ENCODE measurements at regions not wholly inside any gene's neighbourhood (a gene's known extent, or its start where the extent isn't known, plus 50 kb on each side); places are given as distances from the start of the nearest gene placed in this dataset.

- TF ChIP-seq POLR2A (IDR thresholded peaks at IDR 0.05; ENCODE audit: low read depth, low read length): no peak
- no peak for TF ChIP-seq POLR2AphosphoS5 (IDR thresholded peaks at IDR 0.05; ENCODE audit: low read depth, low read length)
These were observed 393.4 kb upstream of the KIF2A start for GRCh38 chr5:61912559-61912958.
